Suprapubic skin (tissue), 4 donors: ENCODE measurements at regions not wholly inside any gene's neighbourhood (a gene's known extent, or its start where the extent isn't known, plus 50 kb on each side); places are given as distances from the start of the nearest gene placed in this dataset.

Experiments used
- CTCF ChIP-seq, 2 donors: fragments of 200-600 bp in 1 of 2; fragments of 450-650 bp in 1 of 2; sonication (generic) in 1 of 2; IDR thresholded peaks; one replicate each; pipeline ENCODE4 v1.5.1; 2016 to 2019; ENCODE audit warnings: antibody characterized with exemption in 2 of 2, mild to moderate bottlenecking in 1 of 2, moderate library complexity in 1 of 2
- EP300 ChIP-seq: sonication (generic); formaldehyde crosslinking; IDR thresholded peaks from one replicate; pipeline ENCODE4 v1.6.1; 2017; ENCODE audit warnings: antibody characterized with exemption
- POLR2A ChIP-seq, 2 donors: fragments of 450-650 bp; IDR thresholded peaks; one replicate each; pipeline ENCODE4 v1.6.1; 2017; ENCODE audit warnings: antibody characterized with exemption in 2 of 2, mild to moderate bottlenecking in 2 of 2, moderate library complexity in 2 of 2
- POLR2AphosphoS5 ChIP-seq, 3 donors: sonication (generic); formaldehyde crosslinking; IDR thresholded peaks; one replicate each; pipeline ENCODE4 v1.6.1; 2017; ENCODE audit warnings: antibody characterized with exemption in 3 of 3

GRCh38 chr10:117899181-117899683 lies 147.5 kb downstream of the RAB11FIP2 start:
- TF ChIP-seq CTCF (IDR thresholded peaks at IDR 0.05) = no peak
- TF ChIP-seq POLR2A (IDR thresholded peaks at IDR 0.05) = no peak
- TF ChIP-seq POLR2AphosphoS5 (IDR thresholded peaks at IDR 0.05) = no peak
- TF ChIP-seq EP300 = no peak
